ENCODE measurements at regions not wholly inside any gene's neighbourhood (a gene's known extent, or its start where the extent isn't known, plus 50 kb on each side); places are given as distances from the start of the nearest gene placed in this dataset.

DNA sequence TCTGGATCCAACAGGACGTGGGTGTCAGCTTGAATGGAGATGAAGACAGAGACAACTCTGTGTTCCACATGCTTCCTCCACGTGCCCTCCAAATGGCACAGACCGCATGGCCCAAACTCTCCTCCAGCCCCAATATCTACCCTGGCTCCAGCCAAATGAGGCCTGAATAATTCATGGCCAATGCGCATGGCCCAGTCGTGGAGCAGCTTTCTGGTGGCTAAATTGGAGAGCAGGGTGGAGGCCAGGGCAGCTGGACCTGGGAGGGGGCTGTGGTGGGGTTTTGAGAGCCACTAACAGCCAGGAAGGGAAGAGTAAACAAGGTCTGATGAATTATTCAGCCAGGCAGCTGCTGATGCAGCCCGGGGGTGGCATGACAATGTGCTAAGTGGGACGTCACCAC lies 96.7 kb upstream of the TMEM132E start:
- POLR2A ChIA-PET (ENCODE audit: unreplicated experiment) = no interaction called here
- no peaks in the 10 kb centered on the region for H3K4me1 ChIP-seq (ENCODE audit: insufficient read depth, low read length)
- BruUV-seq (replicated peaks) = no TSS peak

DNA sequence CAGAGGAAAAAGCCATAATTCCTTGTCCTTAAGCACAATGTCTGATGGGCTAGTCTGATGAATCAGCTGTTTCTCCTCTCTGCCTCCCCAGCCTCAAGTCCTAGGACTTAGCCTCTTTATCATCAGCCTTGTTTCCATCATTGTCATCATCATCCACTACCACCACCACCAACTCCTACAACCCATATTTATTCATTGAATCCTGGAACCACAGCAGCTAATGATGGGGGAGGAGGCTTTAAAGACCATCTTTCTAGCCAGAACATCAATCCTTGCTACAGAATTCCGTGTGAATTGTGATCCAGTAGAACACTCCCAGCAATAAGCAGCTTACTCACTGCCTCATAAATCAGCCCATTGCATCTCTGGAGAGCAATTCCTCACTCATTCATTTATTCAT lies 97.6 kb upstream of the TMEM132E start:
- Histone ChIP-seq H3F3A (ENCODE audit: low read length, unreplicated experiment) (no peaks in the 10 kb centered on the region), H3K4me1 (ENCODE audit: insufficient read depth, low read length) (no peaks in the 10 kb centered on the region), H3K79me2 (ENCODE audit: low read length) (no peaks in the 10 kb centered on the region), H3K9ac (ENCODE audit: low read length) (no peak overlapping the region), H3K9me2 (replicated peaks; ENCODE audit: low read length) (no peaks in the 10 kb centered on the region), H4K20me1 (ENCODE audit: low read length) (no peaks in the 10 kb centered on the region), H3K36me3 (ENCODE audit: low read depth, low read length) (no peaks in the 10 kb centered on the region), H3K4me2 (ENCODE audit: low read length) (no peak overlapping the region), H3K27me3 (ENCODE audit: low read length) (no peaks in the 10 kb centered on the region), H3K9me3 (ENCODE audit: low read length) (no peaks in the 10 kb centered on the region), H3K27ac (ENCODE audit: low read length) (no peak overlapping the region), H2AFZ (ENCODE audit: low read length) (no peak overlapping the region), H3K4me3 (ENCODE audit: low read length) (no peak overlapping the region)
- ATAC-seq = no peak
- DNase-seq = no peak
- no TSS peak for BruUV-seq (replicated peaks)
- TF ChIP-seq EZH2 (IDR thresholded peaks at IDR 0.05; ENCODE audit: low read length, unreplicated experiment) = no peak
- TF ChIP-seq, protein P1, sequence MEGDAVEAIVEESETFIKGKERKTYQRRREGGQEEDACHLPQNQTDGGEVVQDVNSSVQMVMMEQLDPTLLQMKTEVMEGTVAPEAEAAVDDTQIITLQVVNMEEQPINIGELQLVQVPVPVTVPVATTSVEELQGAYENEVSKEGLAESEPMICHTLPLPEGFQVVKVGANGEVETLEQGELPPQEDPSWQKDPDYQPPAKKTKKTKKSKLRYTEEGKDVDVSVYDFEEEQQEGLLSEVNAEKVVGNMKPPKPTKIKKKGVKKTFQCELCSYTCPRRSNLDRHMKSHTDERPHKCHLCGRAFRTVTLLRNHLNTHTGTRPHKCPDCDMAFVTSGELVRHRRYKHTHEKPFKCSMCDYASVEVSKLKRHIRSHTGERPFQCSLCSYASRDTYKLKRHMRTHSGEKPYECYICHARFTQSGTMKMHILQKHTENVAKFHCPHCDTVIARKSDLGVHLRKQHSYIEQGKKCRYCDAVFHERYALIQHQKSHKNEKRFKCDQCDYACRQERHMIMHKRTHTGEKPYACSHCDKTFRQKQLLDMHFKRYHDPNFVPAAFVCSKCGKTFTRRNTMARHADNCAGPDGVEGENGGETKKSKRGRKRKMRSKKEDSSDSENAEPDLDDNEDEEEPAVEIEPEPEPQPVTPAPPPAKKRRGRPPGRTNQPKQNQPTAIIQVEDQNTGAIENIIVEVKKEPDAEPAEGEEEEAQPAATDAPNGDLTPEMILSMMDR (conservative IDR thresholded peaks at IDR 0.05; ENCODE audit: low read depth, low read length) = no peak
- TF ChIP-seq EZH2phosphoT487 (IDR thresholded peaks at IDR 0.05; ENCODE audit: borderline replicate concordance, low read length) = no peak
- POLR2A ChIA-PET (ENCODE audit: unreplicated experiment) = no interaction called here
- CTCF ChIA-PET = no interaction called here
- intact Hi-C loops (cut with micrococcal nuclease) = no loop called here

More for the DNA sequence above, 96.7 kb upstream of the TMEM132E start:
- TF ChIP-seq EZH2 (IDR thresholded peaks at IDR 0.05; ENCODE audit: low read length, unreplicated experiment) (no peak), EZH2phosphoT487 (IDR thresholded peaks at IDR 0.05; ENCODE audit: borderline replicate concordance, low read length) (no peak)
- TF ChIP-seq, protein P1 (conservative IDR thresholded peaks at IDR 0.05; ENCODE audit: low read depth, low read length) = no peak
- Histone ChIP-seq H3K27ac (ENCODE audit: low read length) (no peak overlapping the region), H3K79me2 (ENCODE audit: low read length) (no peaks in the 10 kb centered on the region), H3K9me3 (ENCODE audit: low read length) (no peaks in the 10 kb centered on the region), H2AFZ (ENCODE audit: low read length) (no peak overlapping the region), H4K20me1 (ENCODE audit: low read length) (no peaks in the 10 kb centered on the region), H3K36me3 (ENCODE audit: low read depth, low read length) (no peaks in the 10 kb centered on the region), H3K4me3 (ENCODE audit: low read length) (no peak overlapping the region), H3K9ac (ENCODE audit: low read length) (no peak overlapping the region), H3K9me2 (replicated peaks; ENCODE audit: low read length) (no peaks in the 10 kb centered on the region), H3K4me2 (ENCODE audit: low read length) (no peak overlapping the region), H3K27me3 (ENCODE audit: low read length) (no peaks in the 10 kb centered on the region), H3F3A (ENCODE audit: low read length, unreplicated experiment) (no peaks in the 10 kb centered on the region)
- DNase-seq = no peak
- intact Hi-C loops (cut with micrococcal nuclease) = no loop called here
- CTCF ChIA-PET = no interaction called here
- no peak for ATAC-seq

DNA sequence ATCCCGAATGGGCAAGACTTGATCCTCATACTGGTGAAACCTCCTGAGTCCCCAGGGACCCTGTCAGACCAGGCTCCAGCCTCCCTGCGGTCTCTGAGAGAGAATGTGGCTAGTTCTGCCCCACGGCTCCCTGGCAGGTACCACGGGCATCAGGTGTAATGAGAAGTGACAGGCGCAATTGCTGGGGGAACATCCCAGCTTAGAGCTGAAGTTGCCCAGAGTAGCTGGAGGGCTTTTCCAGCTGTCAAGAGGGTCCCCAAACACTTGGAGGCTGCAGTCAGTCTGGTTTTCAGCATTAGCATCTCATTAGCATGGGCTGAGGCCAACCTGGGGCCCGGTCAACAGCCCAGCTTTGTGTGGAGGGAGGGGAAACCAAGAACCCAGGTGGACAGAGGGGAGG lies 100.0 kb upstream of the TMEM132E start:
- ATAC-seq = no peak
- no peaks in the 10 kb centered on the region for H3K27me3 ChIP-seq (ENCODE audit: low read length)

More for the DNA sequence above, 100.0 kb upstream of the TMEM132E start:
- no TSS peak for BruUV-seq (replicated peaks)
- Histone ChIP-seq H3K27ac (ENCODE audit: low read length) (no peak overlapping the region), H3K36me3 (ENCODE audit: low read depth, low read length) (no peaks in the 10 kb centered on the region), H3K79me2 (ENCODE audit: low read length) (no peaks in the 10 kb centered on the region), H3F3A (ENCODE audit: low read length, unreplicated experiment) (no peaks in the 10 kb centered on the region), H3K4me1 (ENCODE audit: insufficient read depth, low read length) (no peaks in the 10 kb centered on the region), H3K4me2 (ENCODE audit: low read length) (no peak overlapping the region), H2AFZ (ENCODE audit: low read length) (no peak overlapping the region), H3K9ac (ENCODE audit: low read length) (no peak overlapping the region), H4K20me1 (ENCODE audit: low read length) (no peaks in the 10 kb centered on the region), H3K9me2 (replicated peaks; ENCODE audit: low read length) (no peaks in the 10 kb centered on the region), H3K4me3 (ENCODE audit: low read length) (no peak overlapping the region), H3K9me3 (ENCODE audit: low read length) (no peaks in the 10 kb centered on the region)
- DNase-seq = no peak
- TF ChIP-seq EZH2 (IDR thresholded peaks at IDR 0.05; ENCODE audit: low read length, unreplicated experiment) (no peak), EZH2phosphoT487 (IDR thresholded peaks at IDR 0.05; ENCODE audit: borderline replicate concordance, low read length) (no peak)
- TF ChIP-seq, protein P1 (conservative IDR thresholded peaks at IDR 0.05; ENCODE audit: low read depth, low read length) = no peak
- ChIA-PET POLR2A (ENCODE audit: unreplicated experiment) (no interaction called here), CTCF (no interaction called here)
- intact Hi-C loops (cut with micrococcal nuclease) = no loop called here

Data from PC-3 (cell line).